SJSA1 (cell line): ENCODE measurements at regions not wholly inside any gene's neighbourhood (a gene's known extent, or its start where the extent isn't known, plus 50 kb on each side); places are given as distances from the start of the nearest gene placed in this dataset.
"Not testable (repeated sequence)": the region's sequence is repeated elsewhere in the genome, so short reads cannot be mapped to it uniquely, and the experiment has no call there.

Experiments
- DNase-seq, 2 experiments: peaks; one replicate each; pipeline ENCODE4 v3.0.0-alpha.2; 2015 to 2020; ENCODE audit warnings: low spot score in 2 of 2, low read depth in 1 of 2
- H3K27ac ChIP-seq: fragments of 250-450 bp; sonication (Bioruptor Pico); 2 replicates; pipeline ENCODE4 v1.5.1; 2020; ENCODE audit warnings: mild to moderate bottlenecking, moderate library complexity
- H3K27me3 ChIP-seq: fragments of 250-450 bp; sonication (Bioruptor Pico); replicated peaks from 2 replicates; pipeline ENCODE4 v1.5.1; 2020; ENCODE audit warnings: mild to moderate bottlenecking, moderate library complexity
- H3K36me3 ChIP-seq: fragments of 250-450 bp; sonication (Bioruptor Pico); 2 replicates; pipeline ENCODE4 v1.5.1; 2020; ENCODE audit warnings: mild to moderate bottlenecking
- H3K4me1 ChIP-seq: fragments of 250-450 bp; sonication (Bioruptor Pico); replicated peaks from 2 replicates; pipeline ENCODE4 v1.6.1; 2021; ENCODE audit warnings: mild to moderate bottlenecking
- H3K4me3 ChIP-seq: fragments of 250-450 bp; sonication (Bioruptor Pico); 2 replicates; pipeline ENCODE4 v1.5.1; 2020; ENCODE audit warnings: mild to moderate bottlenecking
- H3K9me3 ChIP-seq: fragments of 250-450 bp; sonication (Bioruptor Pico); replicated peaks from 2 replicates; pipeline ENCODE4 v1.5.1; 2020; ENCODE audit warnings: mild to moderate bottlenecking

DNA sequence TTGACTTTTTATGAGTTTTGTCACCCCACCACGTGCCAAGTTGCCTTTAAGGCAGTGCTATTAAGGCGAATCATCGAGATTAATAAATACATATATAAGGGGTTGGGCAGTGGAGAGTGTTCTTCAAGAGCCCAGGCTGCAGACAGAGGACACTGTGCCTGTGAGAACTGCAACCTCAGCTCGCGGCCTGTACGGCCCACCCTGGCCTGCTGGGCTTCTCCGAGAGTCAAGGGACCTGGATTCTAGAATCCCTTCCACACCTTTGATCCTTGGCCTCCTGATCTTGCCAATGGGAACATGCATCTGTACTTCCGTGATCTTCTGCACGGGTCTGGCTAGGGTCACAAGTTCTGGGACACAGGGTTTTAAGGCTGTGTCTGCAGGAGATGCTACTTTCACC lies 54.5 kb downstream of the IRX5 start:
- Histone ChIP-seq H3K36me3 (no peaks in the 10 kb centered on the region), H3K9me3 (no peaks in the 10 kb centered on the region), H3K4me1 (no peaks in the 10 kb centered on the region)

GRCh38 chr16:54985668-54986067 lies 55.0 kb downstream of the IRX5 start:
- Histone ChIP-seq H3K36me3 (no peaks in the 10 kb centered on the region), H3K27ac (no peak overlapping the region), H3K9me3 (no peaks in the 10 kb centered on the region), H3K4me3 (no peak overlapping the region), H3K27me3 (peaks cover 13% of the 10 kb centered on the region; the same call in 1 of the 2 replicates), H3K4me1 (no peaks in the 10 kb centered on the region)
- DNase-seq: no peak

More for the DNA sequence above, 54.5 kb downstream of the IRX5 start:
- DNase-seq: no peak
- Histone ChIP-seq H3K27ac (no peak overlapping the region), H3K4me3 (no peak overlapping the region), H3K27me3 (peaks cover 9% of the 10 kb centered on the region; the same call in 1 of the 2 replicates)

DNA sequence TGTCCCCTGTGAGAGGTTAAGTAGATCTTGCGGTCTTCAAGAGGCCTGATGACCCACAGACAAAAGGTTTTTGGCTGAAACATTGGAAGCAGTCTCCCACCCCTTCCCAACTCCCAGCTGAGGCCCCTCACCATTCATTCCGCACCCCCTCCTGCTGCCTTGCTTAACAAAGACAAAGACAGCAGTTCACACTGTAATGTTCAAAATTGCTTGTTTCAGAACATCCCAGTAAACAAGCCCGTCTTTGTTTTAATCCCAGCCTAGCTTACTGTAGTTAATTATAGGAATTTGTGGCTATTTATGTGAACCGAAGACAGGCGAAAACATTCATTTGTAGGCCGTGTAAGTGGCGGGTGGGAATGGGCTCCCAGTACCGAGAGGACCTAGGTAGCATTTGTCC lies 55.7 kb downstream of the IRX5 start:
- Histone ChIP-seq H3K27me3 (peaks cover 15% of the 10 kb centered on the region; the same call in 1 of the 2 replicates), H3K36me3 (no peaks in the 10 kb centered on the region), H3K4me1 (no peaks in the 10 kb centered on the region), H3K27ac (no peak overlapping the region), H3K4me3 (no peak overlapping the region), H3K9me3 (no peaks in the 10 kb centered on the region)
- DNase-seq: no peak

GRCh38 chr16:54987081-54987480 lies 56.4 kb downstream of the IRX5 start:
- no peak overlapping the region for H3K4me3 ChIP-seq
- H3K27me3 ChIP-seq: peaks cover 15% of the 10 kb centered on the region; the same call in 1 of the 2 replicates
- no peak for DNase-seq
- H3K9me3 ChIP-seq: no peaks in the 10 kb centered on the region
- no peak overlapping the region for H3K27ac ChIP-seq
- H3K36me3 ChIP-seq: no peaks in the 10 kb centered on the region
- H3K4me1 ChIP-seq: no peaks in the 10 kb centered on the region

DNA sequence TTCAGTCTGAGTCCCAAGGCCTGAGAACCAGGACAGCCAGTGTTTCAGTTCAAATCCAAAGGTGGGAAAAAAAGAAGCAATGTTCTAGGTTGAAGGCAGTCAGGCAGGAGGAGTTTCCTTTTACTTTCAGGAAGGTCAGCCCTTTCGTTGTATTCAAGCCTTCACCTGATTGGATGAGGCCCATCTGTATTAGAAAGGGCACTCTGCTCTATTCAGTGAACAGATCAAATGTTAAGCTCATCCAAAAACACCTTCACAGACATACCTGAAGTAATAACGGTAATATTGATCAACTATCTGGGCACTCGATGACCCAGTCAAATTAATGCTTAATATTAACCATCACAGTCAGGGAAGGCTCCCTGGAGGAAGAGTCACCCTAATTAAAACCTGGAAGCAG lies 60.9 kb downstream of the IRX5 start:
- no peak for DNase-seq
- no peaks in the 10 kb centered on the region for H3K9me3 ChIP-seq
- no peak overlapping the region for H3K4me3 ChIP-seq
- no peaks in the 10 kb centered on the region for H3K36me3 ChIP-seq
- no peak overlapping the region for H3K27ac ChIP-seq
- no peaks in the 10 kb centered on the region for H3K4me1 ChIP-seq
- peaks cover 13% of the 10 kb centered on the region; the same call in 1 of the 2 replicates for H3K27me3 ChIP-seq

DNA sequence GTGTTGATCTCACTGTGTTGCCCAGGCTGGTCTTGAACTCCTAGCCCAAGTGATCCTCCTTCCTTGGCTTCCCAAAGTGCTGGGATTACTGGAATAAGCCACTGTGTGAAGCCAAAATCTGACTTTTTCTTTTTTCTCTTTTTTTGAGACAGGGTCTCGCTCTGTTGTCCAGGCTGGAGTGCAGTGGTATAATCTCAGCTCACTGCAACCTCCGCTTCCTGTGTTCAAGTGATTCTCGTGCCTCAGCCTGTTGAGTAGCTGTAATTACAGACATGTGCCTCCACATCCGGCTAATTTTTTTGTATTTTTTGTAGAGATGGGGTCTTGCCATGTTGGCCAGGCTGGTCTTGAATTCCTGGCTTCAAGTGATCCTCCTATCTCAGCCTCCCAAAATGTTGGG lies 61.3 kb downstream of the IRX5 start:
- H3K9me3 ChIP-seq, H3K27ac ChIP-seq, H3K4me3 ChIP-seq, H3K36me3 ChIP-seq, H3K4me1 ChIP-seq, DNase-seq: not testable (repeated sequence)
- H3K27me3 ChIP-seq: peaks cover 13% of the 10 kb centered on the region; the same call in 1 of the 2 replicates

- H3K36me3 ChIP-seq: no peaks in the 10 kb centered on the region
- H3K27ac ChIP-seq: no peak overlapping the region
- no peaks in the 10 kb centered on the region for H3K9me3 ChIP-seq
- H3K27me3 ChIP-seq: peaks cover 13% of the 10 kb centered on the region; the same call in 1 of the 2 replicates
- no peak for DNase-seq
- no peak overlapping the region for H3K4me3 ChIP-seq
- H3K4me1 ChIP-seq: no peaks in the 10 kb centered on the region
Observed at GRCh38 chr16:54993106-54993895, 62.6 kb downstream of the IRX5 start.

- H3K36me3 ChIP-seq: no peaks in the 10 kb centered on the region
- no peaks in the 10 kb centered on the region for H3K9me3 ChIP-seq
- no peak for DNase-seq
- H3K4me1 ChIP-seq: no peaks in the 10 kb centered on the region
- H3K27me3 ChIP-seq: peaks cover 3% of the 10 kb centered on the region; the same call in 1 of the 2 replicates
- H3K27ac ChIP-seq: no peak overlapping the region
- H3K4me3 ChIP-seq: no peak overlapping the region
Observed at GRCh38 chr16:54996186-54996585, 65.5 kb downstream of the IRX5 start.

- DNase-seq: no peak
- Histone ChIP-seq H3K9me3 (no peaks in the 10 kb centered on the region), H3K4me1 (no peaks in the 10 kb centered on the region), H3K36me3 (no peaks in the 10 kb centered on the region), H3K4me3 (no peak overlapping the region), H3K27me3 (peaks cover 3% of the 10 kb centered on the region; the same call in 1 of the 2 replicates), H3K27ac (no peak overlapping the region)
Observed at GRCh38 chr16:54998834-54999233, 68.2 kb downstream of the IRX5 start.

DNA sequence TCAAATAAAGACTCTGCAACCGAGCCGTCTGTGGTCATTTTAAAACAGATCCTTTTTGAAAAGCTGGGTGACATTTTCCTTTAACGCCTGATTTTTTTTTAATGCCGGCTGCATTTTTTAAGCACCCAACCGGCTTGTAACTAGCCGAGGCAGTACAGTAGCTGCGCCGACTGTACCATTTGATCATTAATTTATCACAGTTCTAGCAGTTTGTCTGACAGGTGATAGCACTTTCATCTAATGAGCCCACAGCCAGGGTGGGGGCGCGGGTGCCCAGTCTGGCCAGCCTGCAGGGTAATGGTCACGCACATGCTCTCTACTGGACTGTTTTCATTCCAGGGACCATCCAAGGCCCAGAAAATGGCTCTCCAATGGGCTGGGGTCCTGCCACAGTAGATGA lies 68.8 kb downstream of the IRX5 start:
- Histone ChIP-seq H3K9me3 (no peaks in the 10 kb centered on the region), H3K27me3 (peaks cover 3% of the 10 kb centered on the region; the same call in 1 of the 2 replicates), H3K27ac (no peak overlapping the region), H3K4me1 (no peaks in the 10 kb centered on the region), H3K36me3 (no peaks in the 10 kb centered on the region), H3K4me3 (no peak overlapping the region)
- DNase-seq: no peak

- Histone ChIP-seq H3K4me3 (no peak overlapping the region), H3K27me3 (peaks cover 3% of the 10 kb centered on the region; the same call in 1 of the 2 replicates), H3K4me1 (no peaks in the 10 kb centered on the region), H3K27ac (no peak overlapping the region), H3K36me3 (no peaks in the 10 kb centered on the region), H3K9me3 (no peaks in the 10 kb centered on the region)
- DNase-seq: no peak
Observed at GRCh38 chr16:55000595-55000994, 69.9 kb downstream of the IRX5 start.

DNA sequence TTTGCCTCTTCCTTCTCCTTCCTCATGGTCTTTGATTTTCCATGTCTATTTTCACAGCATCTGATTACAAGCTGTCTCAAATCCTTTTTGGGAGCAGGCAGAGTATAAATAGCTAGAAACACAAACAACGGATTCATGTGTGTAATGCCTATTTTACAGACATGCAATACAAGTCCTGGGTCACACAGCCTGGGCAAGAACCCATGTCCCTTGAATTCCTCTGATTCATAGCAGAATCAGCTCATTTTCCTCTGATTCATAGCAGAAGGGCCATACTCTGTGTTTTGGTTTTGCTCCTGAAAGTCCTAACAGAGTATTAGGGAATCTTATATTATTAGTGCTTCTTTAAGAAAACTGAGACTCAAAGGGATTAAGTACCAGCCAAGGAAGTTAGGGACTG lies 71.3 kb downstream of the IRX5 start:
- H3K4me3 ChIP-seq: no peak overlapping the region
- H3K36me3 ChIP-seq: no peaks in the 10 kb centered on the region
- no peak overlapping the region for H3K27ac ChIP-seq
- DNase-seq: no peak
- H3K9me3 ChIP-seq: no peaks in the 10 kb centered on the region
- 0 out of 2 replicates have a peak, but pooled peaks cover 5% of the 10 kb centered on the region for H3K27me3 ChIP-seq
- no peaks in the 10 kb centered on the region for H3K4me1 ChIP-seq

- no peak overlapping the region for H3K27ac ChIP-seq
- no peaks in the 10 kb centered on the region for H3K36me3 ChIP-seq
- H3K9me3 ChIP-seq: no peaks in the 10 kb centered on the region
- no peaks in the 10 kb centered on the region for H3K4me1 ChIP-seq
- no peak overlapping the region for H3K4me3 ChIP-seq
- no peak for DNase-seq
- 0 out of 2 replicates have a peak, but pooled peaks cover 5% of the 10 kb centered on the region for H3K27me3 ChIP-seq
Observed at GRCh38 chr16:55002419-55002818, 71.8 kb downstream of the IRX5 start.

DNA sequence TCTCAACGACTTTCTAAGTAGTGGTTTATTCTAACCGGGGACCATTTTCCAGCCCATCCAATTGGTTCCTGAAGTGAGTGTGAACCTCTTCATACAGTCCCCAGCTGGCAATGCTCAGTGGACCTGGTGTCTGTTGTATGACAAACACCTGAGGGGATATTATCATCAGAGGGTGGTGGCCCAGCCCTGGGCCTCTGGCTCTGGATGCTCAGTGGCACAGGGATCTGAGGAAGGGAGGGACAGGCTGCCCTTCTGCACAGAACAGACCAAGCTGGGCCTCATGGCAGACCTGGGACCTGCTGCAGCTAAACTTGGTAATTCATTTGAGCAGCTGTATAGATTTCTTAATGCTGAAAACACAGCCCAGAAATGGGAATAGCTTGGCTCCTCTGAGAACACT lies 72.6 kb downstream of the IRX5 start:
- Histone ChIP-seq H3K36me3 (no peaks in the 10 kb centered on the region), H3K4me1 (no peaks in the 10 kb centered on the region), H3K4me3 (no peak overlapping the region), H3K27ac (no peak overlapping the region), H3K9me3 (no peaks in the 10 kb centered on the region), H3K27me3 (0 out of 2 replicates have a peak, but pooled peaks cover 5% of the 10 kb centered on the region)
- no peak for DNase-seq
